Stomach (tissue), 4 donors: ENCODE measurements at regions not wholly inside any gene's neighbourhood (a gene's known extent, or its start where the extent isn't known, plus 50 kb on each side); places are given as distances from the start of the nearest gene placed in this dataset.

Experiments
- EP300 ChIP-seq: sonication (generic); formaldehyde crosslinking; IDR thresholded peaks from one replicate; pipeline ENCODE4 v1.6.1; 2017; ENCODE audit warnings: antibody characterized with exemption
- POLR2A ChIP-seq, 4 donors: fragments of 450-650 bp; IDR thresholded peaks; one replicate each; pipeline ENCODE4 v1.6.1; 2016; ENCODE audit warnings: antibody characterized with exemption in 4 of 4, control low read depth in 2 of 4, mild to moderate bottlenecking in 1 of 4, moderate library complexity in 1 of 4
- POLR2AphosphoS5 ChIP-seq, 3 donors: sonication (generic); formaldehyde crosslinking; IDR thresholded peaks; one replicate each; pipeline ENCODE4 v1.6.1; 2016; ENCODE audit warnings: antibody characterized with exemption in 3 of 3
- TF ChIP-seq, protein P1 (sequence below), 7 experiments: fragments of 450-650 bp in 4 of 7; fragments of 200-600 bp in 3 of 7; sonication (generic) in 3 of 7; IDR thresholded peaks; one replicate each; pipeline ENCODE4 v1.5.1; 2016 to 2019; ENCODE audit warnings: antibody characterized with exemption in 7 of 7, control low read depth in 2 of 7, mild to moderate bottlenecking in 1 of 7

- TF ChIP-seq, protein P1, sequence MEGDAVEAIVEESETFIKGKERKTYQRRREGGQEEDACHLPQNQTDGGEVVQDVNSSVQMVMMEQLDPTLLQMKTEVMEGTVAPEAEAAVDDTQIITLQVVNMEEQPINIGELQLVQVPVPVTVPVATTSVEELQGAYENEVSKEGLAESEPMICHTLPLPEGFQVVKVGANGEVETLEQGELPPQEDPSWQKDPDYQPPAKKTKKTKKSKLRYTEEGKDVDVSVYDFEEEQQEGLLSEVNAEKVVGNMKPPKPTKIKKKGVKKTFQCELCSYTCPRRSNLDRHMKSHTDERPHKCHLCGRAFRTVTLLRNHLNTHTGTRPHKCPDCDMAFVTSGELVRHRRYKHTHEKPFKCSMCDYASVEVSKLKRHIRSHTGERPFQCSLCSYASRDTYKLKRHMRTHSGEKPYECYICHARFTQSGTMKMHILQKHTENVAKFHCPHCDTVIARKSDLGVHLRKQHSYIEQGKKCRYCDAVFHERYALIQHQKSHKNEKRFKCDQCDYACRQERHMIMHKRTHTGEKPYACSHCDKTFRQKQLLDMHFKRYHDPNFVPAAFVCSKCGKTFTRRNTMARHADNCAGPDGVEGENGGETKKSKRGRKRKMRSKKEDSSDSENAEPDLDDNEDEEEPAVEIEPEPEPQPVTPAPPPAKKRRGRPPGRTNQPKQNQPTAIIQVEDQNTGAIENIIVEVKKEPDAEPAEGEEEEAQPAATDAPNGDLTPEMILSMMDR (IDR thresholded peaks at IDR 0.05) = no peak
- TF ChIP-seq EP300 (no peak), POLR2AphosphoS5 (IDR thresholded peaks at IDR 0.05) (no peak), POLR2A (IDR thresholded peaks at IDR 0.05) (no peak)
Measured at GRCh38 chr11:81574301-81574700, 1159.4 kb downstream of the FAM181B start.
